ENCODE measurements at regions not wholly inside any gene's neighbourhood (a gene's known extent, or its start where the extent isn't known, plus 50 kb on each side); places are given as distances from the start of the nearest gene placed in this dataset.

GRCh38 chr10:36425131-36425797 is 700.1 kb upstream of the ANKRD30A start:
- H2AFZ ChIP-seq (ENCODE audit: low read length) = no peak overlapping the region

GRCh38 chr10:36424502-36424901 is 700.9 kb upstream of the ANKRD30A start:
- no CpG with 5 or more reads among the region's 2 CpGs for WGBS, 2 donors (ENCODE audit: extremely low coverage in 2 of 2, insufficient read length in 2 of 2, insufficient replicate concordance in 1 of 2)
- no peak for DNase-seq (ENCODE audit: low spot score)
- H2BK120ac ChIP-seq (ENCODE audit: low read depth, low read length) = no peak overlapping the region

More at GRCh38 chr10:36425131-36425797, 700.1 kb upstream of the ANKRD30A start:
- no peak overlapping the region for H2BK5ac ChIP-seq (ENCODE audit: low read length)
- H3K4me3 ChIP-seq (ENCODE audit: low read length in 2 of 2) = no peak overlapping the region
- H2AK5ac ChIP-seq (ENCODE audit: low read depth, low read length) = no peak overlapping the region
- H3K14ac ChIP-seq (ENCODE audit: low read length) = no peak overlapping the region
- H3K4me1 ChIP-seq (ENCODE audit: control insufficient read depth in 2 of 2, insufficient read depth in 1 of 2, low read depth in 1 of 2, low read length in 2 of 2) = peaks cover 0 to 4% of the 10 kb centered on the region in 2 donors
- no peaks in the 10 kb centered on the region for H3K79me1 ChIP-seq (ENCODE audit: low read depth, low read length)
- no peaks in the 10 kb centered on the region for H3K27me3 ChIP-seq (ENCODE audit: control insufficient read depth in 3 of 3, insufficient read depth in 3 of 3, low read depth in 1 of 3, low read length in 3 of 3)
- H2BK12ac ChIP-seq (ENCODE audit: low read length) = no peak overlapping the region
- no peak overlapping the region for H3K9ac ChIP-seq (ENCODE audit: low read depth, low read length, poor library complexity)
- H4K8ac ChIP-seq (ENCODE audit: low read depth, low read length) = no peak overlapping the region
- no peak overlapping the region for H4K91ac ChIP-seq (ENCODE audit: low read depth, low read length, poor library complexity)
- DNase-seq (ENCODE audit: low spot score) = no peak
- H3K23ac ChIP-seq (ENCODE audit: low read depth, low read length, poor library complexity) = no peak overlapping the region
- no peak overlapping the region for H3K18ac ChIP-seq (ENCODE audit: low read length)
- no peak overlapping the region for H2BK15ac ChIP-seq (ENCODE audit: low read length)
- no peak overlapping the region for H2BK120ac ChIP-seq (ENCODE audit: low read depth, low read length)
- H3K4me2 ChIP-seq (ENCODE audit: insufficient read depth, low read length, poor library complexity, severe bottlenecking) = no peak overlapping the region
- H3K9me3 ChIP-seq (replicated peaks in 1 of 2; ENCODE audit: control insufficient read depth in 2 of 2, insufficient read depth in 1 of 2, low read depth in 1 of 2, low read length in 2 of 2) = peaks cover 0 to 2% of the 10 kb centered on the region in 2 donors
- H3K27ac ChIP-seq (replicated peaks; ENCODE audit: low read length) = no peak overlapping the region
- no peaks in the 10 kb centered on the region for H3K36me3 ChIP-seq (replicated peaks in 1 of 2; ENCODE audit: control insufficient read depth in 2 of 2, insufficient read depth in 2 of 2, low read length in 2 of 2)
- no peak overlapping the region for H3K4ac ChIP-seq (ENCODE audit: low read length)

GRCh38 chr10:36423821-36424248 is 701.6 kb upstream of the ANKRD30A start:
- Histone ChIP-seq H3K18ac (ENCODE audit: low read length) (no peak overlapping the region), H3K36me3 (replicated peaks in 1 of 2; ENCODE audit: control insufficient read depth in 2 of 2, insufficient read depth in 2 of 2, low read length in 2 of 2) (no peaks in the 10 kb centered on the region), H3K4me2 (ENCODE audit: insufficient read depth, low read length, poor library complexity, severe bottlenecking) (no peak overlapping the region), H3K4me3 (ENCODE audit: low read length in 2 of 2) (no peak overlapping the region), H2BK12ac (ENCODE audit: low read length) (no peak overlapping the region), H3K79me1 (ENCODE audit: low read depth, low read length) (no peaks in the 10 kb centered on the region), H2BK15ac (ENCODE audit: low read length) (no peak overlapping the region), H3K27me3 (ENCODE audit: control insufficient read depth in 3 of 3, insufficient read depth in 3 of 3, low read depth in 1 of 3, low read length in 3 of 3) (no peaks in the 10 kb centered on the region), H2BK120ac (ENCODE audit: low read depth, low read length) (no peak overlapping the region), H3K4me1 (ENCODE audit: control insufficient read depth in 2 of 2, insufficient read depth in 1 of 2, low read depth in 1 of 2, low read length in 2 of 2) (peaks cover 0 to 4% of the 10 kb centered on the region in 2 donors), H3K9me3 (replicated peaks in 1 of 2; ENCODE audit: control insufficient read depth in 2 of 2, insufficient read depth in 1 of 2, low read depth in 1 of 2, low read length in 2 of 2) (peaks cover 0 to 2% of the 10 kb centered on the region in 2 donors), H4K8ac (ENCODE audit: low read depth, low read length) (no peak overlapping the region), H3K14ac (ENCODE audit: low read length) (no peak overlapping the region), H4K91ac (ENCODE audit: low read depth, low read length, poor library complexity) (no peak overlapping the region), H3K23ac (ENCODE audit: low read depth, low read length, poor library complexity) (no peak overlapping the region), H3K27ac (replicated peaks; ENCODE audit: low read length) (no peak overlapping the region), H3K9ac (ENCODE audit: low read depth, low read length, poor library complexity) (no peak overlapping the region), H2AK5ac (ENCODE audit: low read depth, low read length) (no peak overlapping the region), H2BK5ac (ENCODE audit: low read length) (no peak overlapping the region), H3K4ac (ENCODE audit: low read length) (no peak overlapping the region), H2AFZ (ENCODE audit: low read length) (no peak overlapping the region)
- DNase-seq (ENCODE audit: low spot score) = no peak
- WGBS, 2 donors (ENCODE audit: extremely low coverage in 2 of 2, insufficient read length in 2 of 2, insufficient replicate concordance in 1 of 2) = no CpG with 5 or more reads among the region's 3 CpGs

More at GRCh38 chr10:36424502-36424901, 700.9 kb upstream of the ANKRD30A start:
- Histone ChIP-seq H4K8ac (ENCODE audit: low read depth, low read length) (no peak overlapping the region), H3K9ac (ENCODE audit: low read depth, low read length, poor library complexity) (no peak overlapping the region), H2BK15ac (ENCODE audit: low read length) (no peak overlapping the region), H2AK5ac (ENCODE audit: low read depth, low read length) (no peak overlapping the region), H2AFZ (ENCODE audit: low read length) (no peak overlapping the region), H3K27me3 (ENCODE audit: control insufficient read depth in 3 of 3, insufficient read depth in 3 of 3, low read depth in 1 of 3, low read length in 3 of 3) (no peaks in the 10 kb centered on the region), H3K18ac (ENCODE audit: low read length) (no peak overlapping the region), H3K79me1 (ENCODE audit: low read depth, low read length) (no peaks in the 10 kb centered on the region), H3K14ac (ENCODE audit: low read length) (no peak overlapping the region), H4K91ac (ENCODE audit: low read depth, low read length, poor library complexity) (no peak overlapping the region), H3K23ac (ENCODE audit: low read depth, low read length, poor library complexity) (no peak overlapping the region), H3K36me3 (replicated peaks in 1 of 2; ENCODE audit: control insufficient read depth in 2 of 2, insufficient read depth in 2 of 2, low read length in 2 of 2) (no peaks in the 10 kb centered on the region), H2BK5ac (ENCODE audit: low read length) (no peak overlapping the region), H3K9me3 (replicated peaks in 1 of 2; ENCODE audit: control insufficient read depth in 2 of 2, insufficient read depth in 1 of 2, low read depth in 1 of 2, low read length in 2 of 2) (peaks cover 0 to 2% of the 10 kb centered on the region in 2 donors), H3K4me1 (ENCODE audit: control insufficient read depth in 2 of 2, insufficient read depth in 1 of 2, low read depth in 1 of 2, low read length in 2 of 2) (peaks cover 0 to 4% of the 10 kb centered on the region in 2 donors), H2BK12ac (ENCODE audit: low read length) (no peak overlapping the region), H3K4ac (ENCODE audit: low read length) (no peak overlapping the region), H3K27ac (replicated peaks; ENCODE audit: low read length) (no peak overlapping the region), H3K4me2 (ENCODE audit: insufficient read depth, low read length, poor library complexity, severe bottlenecking) (no peak overlapping the region), H3K4me3 (ENCODE audit: low read length in 2 of 2) (no peak overlapping the region)

GRCh38 chr10:36421992-36422391 is 703.4 kb upstream of the ANKRD30A start:
- Histone ChIP-seq H2BK15ac (ENCODE audit: low read length) (no peak overlapping the region), H3K9me3 (replicated peaks in 1 of 2; ENCODE audit: control insufficient read depth in 2 of 2, insufficient read depth in 1 of 2, low read depth in 1 of 2, low read length in 2 of 2) (no peaks in the 10 kb centered on the region), H4K8ac (ENCODE audit: low read depth, low read length) (no peak overlapping the region), H3K14ac (ENCODE audit: low read length) (no peak overlapping the region), H2BK5ac (ENCODE audit: low read length) (no peak overlapping the region), H3K4me2 (ENCODE audit: insufficient read depth, low read length, poor library complexity, severe bottlenecking) (no peak overlapping the region), H2AFZ (ENCODE audit: low read length) (no peak overlapping the region), H3K4me1 (ENCODE audit: control insufficient read depth in 2 of 2, insufficient read depth in 1 of 2, low read depth in 1 of 2, low read length in 2 of 2) (peaks cover 0 to 4% of the 10 kb centered on the region in 2 donors), H2BK12ac (ENCODE audit: low read length) (no peak overlapping the region), H2BK120ac (ENCODE audit: low read depth, low read length) (no peak overlapping the region), H3K79me1 (ENCODE audit: low read depth, low read length) (no peaks in the 10 kb centered on the region), H3K9ac (ENCODE audit: low read depth, low read length, poor library complexity) (no peak overlapping the region), H3K27ac (replicated peaks; ENCODE audit: low read length) (peak overlapping the region; percentile 51), H3K36me3 (replicated peaks in 1 of 2; ENCODE audit: control insufficient read depth in 2 of 2, insufficient read depth in 2 of 2, low read length in 2 of 2) (no peaks in the 10 kb centered on the region), H4K91ac (ENCODE audit: low read depth, low read length, poor library complexity) (no peak overlapping the region), H3K23ac (ENCODE audit: low read depth, low read length, poor library complexity) (no peak overlapping the region), H3K4ac (ENCODE audit: low read length) (no peak overlapping the region), H3K18ac (ENCODE audit: low read length) (no peak overlapping the region), H2AK5ac (ENCODE audit: low read depth, low read length) (no peak overlapping the region), H3K27me3 (ENCODE audit: control insufficient read depth in 3 of 3, insufficient read depth in 3 of 3, low read depth in 1 of 3, low read length in 3 of 3) (no peaks in the 10 kb centered on the region), H3K4me3 (ENCODE audit: low read length in 2 of 2) (no peak overlapping the region)
- no peak for DNase-seq (ENCODE audit: low spot score)

Data from neuronal stem cell (in vitro differentiated cells).